NCI-H146 (cell line): ENCODE measurements at regions not wholly inside any gene's neighbourhood (a gene's known extent, or its start where the extent isn't known, plus 50 kb on each side); places are given as distances from the start of the nearest gene placed in this dataset.

Experiments
- DNase-seq: peaks from one replicate; lab custom pipeline; 2025; lab: John Stamatoyannopoulos, UW

- no peak for DNase-seq
Measured at GRCh38 chr10:31081937-31082840, 50.5 kb upstream of the ZNF438 start.

GRCh38 chr10:31083765-31084184, 52.1 kb upstream of the ZNF438 start:
- no peak for DNase-seq

GRCh38 chr10:31087011-31087410, 55.3 kb upstream of the ZNF438 start:
- no peak for DNase-seq

GRCh38 chr10:31087851-31088250, 56.2 kb upstream of the ZNF438 start:
- DNase-seq = no peak

GRCh38 chr10:31090894-31091607, 59.4 kb upstream of the ZNF438 start:
- no peak for DNase-seq

- no peak for DNase-seq
Measured at GRCh38 chr10:31095677-31096560, 64.3 kb upstream of the ZNF438 start.

GRCh38 chr10:31098046-31098445, 66.4 kb upstream of the ZNF438 start:
- DNase-seq = no peak

GRCh38 chr10:31099094-31099493, 67.4 kb upstream of the ZNF438 start:
- no peak for DNase-seq

- no peak for DNase-seq
Measured at GRCh38 chr10:31099664-31100063, 68.0 kb upstream of the ZNF438 start.

- DNase-seq = no peak
Measured at GRCh38 chr10:31100115-31100601, 68.5 kb upstream of the ZNF438 start.

GRCh38 chr10:31100662-31101061, 69.0 kb upstream of the ZNF438 start:
- DNase-seq = no peak

- no peak for DNase-seq
Measured at GRCh38 chr10:31101123-31101522, 69.5 kb upstream of the ZNF438 start.

- no peak for DNase-seq
Measured at GRCh38 chr10:31102421-31102820, 70.8 kb upstream of the ZNF438 start.

GRCh38 chr10:31103112-31103511, 71.4 kb upstream of the ZNF438 start:
- no peak for DNase-seq

- no peak for DNase-seq
Measured at GRCh38 chr10:31112961-31113360, 81.3 kb upstream of the ZNF438 start.

- DNase-seq = no peak
Measured at GRCh38 chr10:31116226-31116625, 84.6 kb upstream of the ZNF438 start.

GRCh38 chr10:31118556-31118955, 86.9 kb upstream of the ZNF438 start:
- no peak for DNase-seq

- no peak for DNase-seq
Measured at GRCh38 chr10:31120392-31120791, 88.7 kb upstream of the ZNF438 start.

GRCh38 chr10:31120961-31121685, 89.5 kb upstream of the ZNF438 start:
- DNase-seq = no peak

GRCh38 chr10:31121757-31122577, 90.3 kb upstream of the ZNF438 start:
- no peak for DNase-seq

GRCh38 chr10:31123946-31124345, 92.3 kb upstream of the ZNF438 start:
- no peak for DNase-seq
